ENCODE measurements at regions not wholly inside any gene's neighbourhood (a gene's known extent, or its start where the extent isn't known, plus 50 kb on each side); places are given as distances from the start of the nearest gene placed in this dataset.

GRCh38 chrX:16440446-16440845 lies 209.5 kb upstream of the S100G start:
- no peak for ATAC-seq
- DNase-seq (ENCODE audit: low spot score): no peak

- no peak for ATAC-seq
- no peak for DNase-seq (ENCODE audit: low spot score)
Observed at GRCh38 chrX:16444353-16444752, 205.6 kb upstream of the S100G start.

DNA sequence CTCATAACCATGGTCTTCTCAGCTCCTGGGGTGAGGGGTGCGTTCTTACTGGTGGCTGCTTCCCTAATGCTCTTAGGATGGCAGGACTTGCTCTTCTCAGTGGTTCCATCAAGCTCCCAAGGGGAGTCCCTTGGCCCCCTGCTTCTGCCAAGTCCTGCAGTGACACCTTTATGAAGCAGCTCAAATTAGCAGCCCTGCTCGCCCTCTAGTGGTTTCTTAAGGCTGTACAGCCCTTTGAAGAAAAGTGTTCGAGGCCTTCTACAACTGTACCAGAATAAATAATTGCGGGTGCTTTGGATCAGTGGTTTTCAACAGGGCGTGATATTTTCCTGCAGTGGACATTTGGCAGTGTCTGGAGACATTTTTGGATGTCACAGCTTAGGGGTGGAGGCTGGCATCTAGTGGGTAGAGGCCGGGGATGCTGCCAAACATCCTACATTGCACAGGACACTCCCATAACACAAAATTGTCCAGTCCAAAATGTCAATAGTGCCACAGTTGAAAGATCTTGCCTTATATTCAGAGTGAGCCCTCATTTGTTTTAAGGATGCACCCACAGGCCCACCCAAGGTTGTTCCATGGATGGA lies 204.7 kb upstream of the S100G start:
- peak; percentile 70 for ATAC-seq
- no peak for DNase-seq (ENCODE audit: low spot score)

- ATAC-seq (no peak), DNase-seq (ENCODE audit: low spot score) (no peak)
Observed at GRCh38 chrX:16451334-16451733, 198.6 kb upstream of the S100G start.

DNA sequence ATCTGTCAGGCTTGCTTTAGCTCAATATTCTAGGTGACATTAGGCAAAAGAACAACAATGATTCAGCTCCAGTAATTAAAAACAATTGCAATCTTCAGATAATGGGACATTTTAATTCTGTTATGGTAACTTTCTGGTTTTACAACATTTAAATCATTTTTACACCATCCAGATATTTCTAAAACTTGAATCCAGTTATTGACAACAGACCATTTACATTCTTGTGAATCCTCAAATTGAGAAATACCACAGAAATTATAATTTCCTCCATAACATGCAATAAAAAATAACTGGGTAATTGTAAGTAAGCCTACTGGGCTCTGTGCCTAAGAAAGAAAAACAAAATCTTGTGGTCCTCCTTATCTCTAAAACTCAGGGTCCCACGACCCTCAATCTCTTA lies 195.0 kb upstream of the S100G start:
- no peak for DNase-seq (ENCODE audit: low spot score)
- no peak for ATAC-seq

DNA sequence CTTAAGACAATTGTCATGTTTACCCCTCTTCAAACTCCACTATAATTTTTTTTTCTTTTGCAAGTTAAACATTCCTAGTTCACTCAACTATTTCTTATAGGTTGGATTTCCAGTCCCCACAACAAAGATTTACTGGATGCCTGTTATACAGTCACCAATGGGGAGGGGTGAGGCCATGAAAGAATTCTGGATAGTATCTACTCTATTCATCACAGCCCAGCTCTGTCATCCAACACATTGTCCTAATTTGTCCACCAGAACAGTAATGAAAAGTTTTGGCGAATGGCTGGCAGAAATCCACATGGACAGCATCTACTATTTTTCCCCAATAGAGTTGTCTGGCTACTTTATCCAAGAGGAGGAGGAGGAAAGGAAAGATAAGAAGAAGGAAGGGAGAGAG lies 192.7 kb upstream of the S100G start:
- no peak for ATAC-seq

DNA sequence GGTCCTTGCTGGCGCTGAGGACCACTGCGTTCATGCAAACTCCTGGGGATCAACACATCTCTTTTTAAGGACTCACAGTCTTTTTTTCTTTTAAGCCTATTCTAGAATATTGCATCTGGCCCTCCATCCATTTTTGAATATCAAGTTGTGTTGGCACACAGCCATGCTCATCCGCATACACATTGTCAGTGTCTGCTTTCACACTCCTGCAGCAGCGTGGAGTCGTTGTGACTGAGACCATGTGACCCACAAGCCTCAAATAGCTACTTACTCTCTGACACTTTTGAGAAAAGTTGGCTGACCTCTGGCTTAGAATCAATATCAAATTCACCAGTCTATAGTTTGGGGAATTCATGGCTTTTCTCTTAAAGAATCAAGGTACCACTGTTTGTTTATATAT lies 191.8 kb upstream of the S100G start:
- no peak for DNase-seq (ENCODE audit: low spot score)
- no peak for ATAC-seq

More for the DNA sequence above, 192.7 kb upstream of the S100G start:
- no peak for DNase-seq (ENCODE audit: low spot score)

GRCh38 chrX:16459008-16459407 lies 190.9 kb upstream of the S100G start:
- DNase-seq (ENCODE audit: low spot score): no peak
- ATAC-seq: no peak

DNA sequence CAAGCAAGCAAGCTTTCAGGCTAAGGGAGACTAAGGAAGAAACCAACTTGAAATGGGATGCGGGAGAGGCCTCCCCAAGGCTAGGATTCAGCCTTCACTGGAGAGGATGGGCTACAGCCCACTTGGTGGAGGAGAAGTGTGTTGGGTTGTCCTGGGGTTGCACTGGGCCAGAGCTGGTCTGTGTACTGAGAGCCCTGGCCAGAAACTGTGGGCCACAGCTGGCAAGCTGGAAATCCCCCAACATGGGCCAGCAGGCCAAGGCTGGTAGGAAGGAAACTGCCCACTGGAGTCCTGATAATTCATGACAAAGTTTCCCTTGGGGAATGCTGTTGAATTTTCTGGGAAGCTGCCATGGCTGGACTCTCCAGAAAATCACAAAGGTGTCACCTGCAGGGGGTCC lies 188.0 kb upstream of the S100G start:
- no peak for ATAC-seq
- DNase-seq (ENCODE audit: low spot score): no peak

DNA sequence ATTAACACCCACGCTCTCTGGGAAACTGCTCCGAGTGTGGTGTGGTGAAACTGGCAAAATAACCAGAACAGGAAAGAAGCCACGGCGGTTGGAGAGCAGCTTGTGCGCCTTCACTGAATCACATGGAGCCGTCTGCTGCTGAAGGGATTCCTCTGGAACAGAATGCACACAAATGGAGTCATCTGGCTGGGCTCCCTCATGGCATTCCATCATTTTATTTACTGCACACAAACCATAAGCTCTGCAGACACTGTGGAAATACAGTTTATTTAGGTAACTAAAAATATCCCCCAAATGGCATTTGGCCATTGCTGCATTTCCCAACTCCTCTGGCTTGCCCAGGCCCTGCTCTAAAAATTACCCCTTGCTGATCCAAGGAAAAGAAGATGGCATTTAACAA lies 187.0 kb upstream of the S100G start:
- DNase-seq (ENCODE audit: low spot score): no peak
- no peak for ATAC-seq

DNA sequence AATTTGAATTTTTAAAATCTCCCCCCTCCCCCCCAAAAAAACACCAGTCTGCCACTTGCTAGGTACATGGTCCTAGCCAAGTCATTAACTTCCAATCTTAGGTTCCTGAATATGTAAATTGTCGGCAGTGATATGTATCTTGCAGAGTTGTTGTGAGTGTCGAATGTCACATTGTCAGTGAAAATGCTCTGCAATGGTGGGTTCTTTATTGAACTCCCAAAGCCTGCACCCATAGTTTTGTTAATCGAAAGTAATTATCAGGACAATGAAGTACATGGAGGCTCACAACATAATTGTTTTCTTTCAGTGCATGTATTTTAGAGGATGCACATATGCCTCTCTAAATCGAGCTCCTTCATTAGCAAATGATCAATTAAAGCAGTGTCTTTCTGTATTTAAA lies 185.6 kb upstream of the S100G start:
- ATAC-seq (no peak), DNase-seq (ENCODE audit: low spot score) (no peak)

DNA sequence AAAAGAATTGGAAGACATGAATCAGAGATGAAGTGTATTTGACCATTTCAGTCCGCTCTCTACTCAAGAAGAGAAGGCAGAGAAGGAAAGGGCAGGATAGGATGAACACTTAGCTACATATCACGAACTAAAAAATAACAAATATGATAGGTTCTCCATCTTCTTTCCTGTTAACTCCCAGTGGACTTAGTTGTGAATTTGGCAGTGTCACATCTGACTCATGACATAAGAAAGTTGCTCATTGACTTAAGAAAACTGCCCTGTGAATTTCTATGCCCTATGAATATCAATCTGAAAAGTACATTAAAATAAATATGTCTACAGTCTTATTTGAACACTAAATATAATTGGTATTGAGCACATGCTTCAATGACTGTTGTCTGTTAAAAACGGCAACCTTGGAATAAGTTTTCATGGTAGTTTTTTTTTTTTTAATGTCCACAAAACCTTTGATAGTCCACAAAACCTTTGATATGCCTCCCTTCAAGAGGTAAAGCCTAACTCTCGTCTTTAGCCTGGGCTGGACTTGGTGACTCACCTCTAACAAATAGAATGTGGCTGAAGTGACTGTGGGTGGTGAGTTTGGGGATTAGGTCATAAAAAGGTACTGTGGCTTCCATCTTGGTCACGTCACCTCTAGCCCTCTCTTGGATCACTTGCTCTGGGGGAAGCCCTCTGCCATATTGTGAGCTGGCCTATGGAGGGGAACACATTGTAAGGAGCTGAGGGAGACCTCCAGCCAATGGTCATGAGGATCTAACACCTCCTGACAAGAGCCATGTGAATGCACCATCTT lies 184.7 kb upstream of the S100G start:
- no peak for DNase-seq (ENCODE audit: low spot score)

GRCh38 chrX:16466640-16467432 lies 183.1 kb upstream of the S100G start:
- ATAC-seq (no peak), DNase-seq (ENCODE audit: low spot score) (no peak)

More for the DNA sequence above, 184.7 kb upstream of the S100G start:
- no peak for ATAC-seq

GRCh38 chrX:16469870-16470269 lies 180.1 kb upstream of the S100G start:
- DNase-seq (ENCODE audit: low spot score): no peak
- ATAC-seq: no peak

DNA sequence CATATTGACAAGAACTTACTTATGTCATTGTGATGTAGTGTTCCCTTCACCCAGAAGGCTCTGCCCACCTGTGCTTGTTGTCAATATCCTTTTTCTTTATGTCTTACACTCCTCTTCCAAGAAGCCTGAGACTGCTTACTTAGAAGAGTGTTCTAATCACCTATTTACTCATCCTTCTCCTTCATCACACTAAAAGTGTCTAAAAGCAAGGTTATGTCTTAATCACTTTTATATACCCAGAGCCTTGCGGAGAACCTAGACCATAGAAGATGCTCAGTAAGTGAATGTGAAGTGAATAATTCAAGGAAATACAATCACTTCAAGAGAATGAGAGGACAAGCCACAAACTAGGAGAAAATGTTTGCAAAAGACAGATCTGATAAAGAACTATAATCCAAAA lies 177.6 kb upstream of the S100G start:
- ATAC-seq (no peak), DNase-seq (ENCODE audit: low spot score) (no peak)

DNA sequence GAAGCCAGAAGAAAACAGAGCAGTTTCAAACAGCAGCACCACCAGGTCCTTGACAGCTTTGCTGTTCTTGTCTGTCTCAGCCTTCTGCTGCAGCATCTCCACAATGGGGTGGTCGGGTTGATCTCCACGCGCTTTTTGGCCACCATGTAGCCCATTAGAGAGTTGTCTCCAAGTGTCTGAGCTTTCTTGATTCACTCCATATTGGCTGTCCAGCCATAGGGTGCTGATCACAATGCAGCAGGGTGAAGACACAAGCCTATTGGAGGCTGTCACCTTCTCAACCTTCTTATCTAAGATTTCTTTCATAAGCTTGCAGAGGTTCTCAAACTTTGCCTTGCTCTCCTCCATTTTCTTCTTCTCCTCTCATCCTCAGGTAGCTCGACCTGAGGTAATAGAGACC lies 175.4 kb upstream of the S100G start:
- DNase-seq (ENCODE audit: low spot score) (no peak), ATAC-seq (no peak)

- ATAC-seq: no peak
- DNase-seq (ENCODE audit: low spot score): no peak
Observed at GRCh38 chrX:16476009-16476408, 173.9 kb upstream of the S100G start.

DNA sequence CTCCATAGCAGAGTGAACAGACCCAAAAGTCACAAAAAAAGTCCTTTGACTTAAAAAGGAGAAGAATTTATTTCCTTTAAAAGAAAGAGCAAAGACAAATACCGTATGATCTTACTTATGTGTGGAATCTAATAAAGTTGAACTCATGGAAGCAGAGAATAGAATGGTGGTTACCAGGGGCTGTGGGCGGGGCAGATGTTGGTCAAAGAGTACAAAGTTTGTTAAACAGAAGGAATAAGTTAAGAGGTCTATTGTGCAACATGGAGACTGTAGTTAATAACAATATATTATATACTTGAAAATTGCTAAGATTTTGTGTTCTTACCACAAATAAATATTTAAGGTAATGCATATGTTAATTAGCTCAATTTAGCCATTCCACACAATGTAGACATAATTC lies 173.3 kb upstream of the S100G start:
- no peak for DNase-seq (ENCODE audit: low spot score)
- no peak for ATAC-seq

- ATAC-seq (no peak), DNase-seq (ENCODE audit: low spot score) (no peak)
Observed at GRCh38 chrX:16479206-16479869, 170.6 kb upstream of the S100G start.

GRCh38 chrX:16480049-16480448 lies 169.9 kb upstream of the S100G start:
- ATAC-seq: no peak
- no peak for DNase-seq (ENCODE audit: low spot score)

GRCh38 chrX:16484338-16484737 lies 165.6 kb upstream of the S100G start:
- ATAC-seq (no peak), DNase-seq (ENCODE audit: low spot score) (no peak)
